ENCODE measurements at regions not wholly inside any gene's neighbourhood (a gene's known extent, or its start where the extent isn't known, plus 50 kb on each side); places are given as distances from the start of the nearest gene placed in this dataset.

DNA sequence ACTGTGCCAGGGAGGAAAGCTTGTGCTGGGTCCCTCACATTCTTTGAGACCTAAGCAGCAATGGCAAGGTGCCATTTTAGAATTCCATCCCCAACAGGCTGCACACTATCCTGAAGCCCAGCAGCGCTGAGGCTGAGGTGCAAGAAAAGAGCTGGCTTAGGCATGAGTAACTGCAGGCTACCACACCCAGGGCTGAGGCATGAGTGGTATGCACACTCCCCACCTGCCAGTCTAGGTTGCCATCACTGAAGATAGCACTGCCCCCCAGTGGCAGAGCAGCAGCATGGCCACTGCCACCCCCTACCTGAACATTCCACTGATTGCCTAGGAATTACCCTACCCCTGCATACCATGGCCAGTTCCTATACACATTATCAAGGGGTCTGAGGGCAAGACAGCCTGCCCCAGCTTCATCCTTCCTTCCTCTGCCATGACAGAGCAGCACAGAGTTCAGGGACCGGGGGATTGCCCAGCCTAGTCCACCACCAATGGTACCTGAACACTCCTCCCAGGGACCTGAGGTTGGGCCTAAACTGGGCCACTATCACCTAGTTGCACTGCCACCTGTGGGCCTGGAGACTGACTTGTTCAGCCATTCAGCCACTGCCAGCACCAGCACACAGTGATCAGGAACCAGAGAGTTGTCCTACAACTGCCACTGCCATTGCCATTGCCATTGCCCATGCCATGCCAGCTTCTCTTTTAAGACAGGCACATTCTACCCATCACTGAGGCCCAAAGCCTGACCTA lies 129.8 kb downstream of the SATB1 start:
- TF ChIP-seq, protein P1, sequence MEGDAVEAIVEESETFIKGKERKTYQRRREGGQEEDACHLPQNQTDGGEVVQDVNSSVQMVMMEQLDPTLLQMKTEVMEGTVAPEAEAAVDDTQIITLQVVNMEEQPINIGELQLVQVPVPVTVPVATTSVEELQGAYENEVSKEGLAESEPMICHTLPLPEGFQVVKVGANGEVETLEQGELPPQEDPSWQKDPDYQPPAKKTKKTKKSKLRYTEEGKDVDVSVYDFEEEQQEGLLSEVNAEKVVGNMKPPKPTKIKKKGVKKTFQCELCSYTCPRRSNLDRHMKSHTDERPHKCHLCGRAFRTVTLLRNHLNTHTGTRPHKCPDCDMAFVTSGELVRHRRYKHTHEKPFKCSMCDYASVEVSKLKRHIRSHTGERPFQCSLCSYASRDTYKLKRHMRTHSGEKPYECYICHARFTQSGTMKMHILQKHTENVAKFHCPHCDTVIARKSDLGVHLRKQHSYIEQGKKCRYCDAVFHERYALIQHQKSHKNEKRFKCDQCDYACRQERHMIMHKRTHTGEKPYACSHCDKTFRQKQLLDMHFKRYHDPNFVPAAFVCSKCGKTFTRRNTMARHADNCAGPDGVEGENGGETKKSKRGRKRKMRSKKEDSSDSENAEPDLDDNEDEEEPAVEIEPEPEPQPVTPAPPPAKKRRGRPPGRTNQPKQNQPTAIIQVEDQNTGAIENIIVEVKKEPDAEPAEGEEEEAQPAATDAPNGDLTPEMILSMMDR (conservative IDR thresholded peaks at IDR 0.05; ENCODE audit: control insufficient read depth, insufficient read depth, low read depth, low read length), result peak; percentile 64
- peak; percentile 56 for DNase-seq (ENCODE audit: low read depth)
- no peak overlapping the region for H3K4me3 ChIP-seq (ENCODE audit: control insufficient read depth, low read depth, low read length)

DNA sequence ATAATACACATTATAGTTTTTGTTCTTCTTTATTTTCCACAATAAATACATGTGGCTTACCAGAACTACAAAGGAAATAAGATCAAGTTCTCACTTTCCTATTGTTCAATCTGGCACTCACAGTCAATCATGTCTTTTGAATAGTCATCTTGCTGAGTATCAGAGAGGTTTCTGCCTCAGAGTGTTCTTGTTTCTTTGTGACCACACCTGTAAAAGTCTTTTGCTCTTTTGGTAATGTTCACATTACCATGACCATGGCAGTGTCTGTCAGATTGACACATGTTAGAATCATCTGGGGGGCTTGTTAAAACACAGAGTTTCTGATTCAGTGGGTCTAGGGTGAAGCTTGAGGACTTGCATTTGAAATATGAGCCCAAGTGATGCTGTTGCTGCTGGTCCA lies 135.0 kb downstream of the SATB1 start:
- no peak for DNase-seq (ENCODE audit: low read depth)
- TF ChIP-seq, protein P1 (conservative IDR thresholded peaks at IDR 0.05; ENCODE audit: control insufficient read depth, insufficient read depth, low read depth, low read length), result no peak
- H3K4me3 ChIP-seq (ENCODE audit: control insufficient read depth, low read depth, low read length), result no peak overlapping the region

DNA sequence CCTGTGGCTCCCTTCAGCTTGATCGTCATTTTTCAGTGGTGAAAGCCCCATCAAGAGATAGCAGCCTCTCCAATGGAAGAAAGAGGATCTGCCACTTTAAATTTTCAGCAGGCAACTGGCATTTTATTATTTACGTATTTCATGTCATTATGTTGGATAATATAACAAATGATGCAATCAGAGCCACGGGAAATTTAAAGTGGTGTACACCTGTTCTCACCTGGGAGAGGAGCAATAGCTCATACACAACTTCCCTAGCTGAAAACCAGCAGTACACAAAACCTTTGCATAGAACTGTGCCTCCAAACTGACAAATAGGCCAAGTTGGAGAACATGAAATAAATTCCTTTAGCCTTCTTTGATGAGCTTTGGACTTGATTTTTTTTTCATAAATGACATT lies 136.9 kb downstream of the SATB1 start:
- TF ChIP-seq, protein P1 (conservative IDR thresholded peaks at IDR 0.05; ENCODE audit: control insufficient read depth, insufficient read depth, low read depth, low read length), result no peak
- no peak for DNase-seq (ENCODE audit: low read depth)
- H3K4me3 ChIP-seq (ENCODE audit: control insufficient read depth, low read depth, low read length), result no peak overlapping the region

GRCh38 chr3:18284716-18285115 lies 140.4 kb downstream of the SATB1 start:
- H3K4me3 ChIP-seq (ENCODE audit: control insufficient read depth, low read depth, low read length), result no peak overlapping the region
- TF ChIP-seq, protein P1 (conservative IDR thresholded peaks at IDR 0.05; ENCODE audit: control insufficient read depth, insufficient read depth, low read depth, low read length), result no peak
- no peak for DNase-seq (ENCODE audit: low read depth)

GRCh38 chr3:18283680-18284079 lies 141.5 kb downstream of the SATB1 start:
- TF ChIP-seq, protein P1 (conservative IDR thresholded peaks at IDR 0.05; ENCODE audit: control insufficient read depth, insufficient read depth, low read depth, low read length), result no peak
- no peak for DNase-seq (ENCODE audit: low read depth)
- H3K4me3 ChIP-seq (ENCODE audit: control insufficient read depth, low read depth, low read length), result no peak overlapping the region

- H3K4me3 ChIP-seq (ENCODE audit: control insufficient read depth, low read depth, low read length), result no peak overlapping the region
- TF ChIP-seq, protein P1 (conservative IDR thresholded peaks at IDR 0.05; ENCODE audit: control insufficient read depth, insufficient read depth, low read depth, low read length), result no peak
- DNase-seq (ENCODE audit: low read depth), result no peak
Measured at GRCh38 chr3:18282507-18282906, 142.6 kb downstream of the SATB1 start.

All from fibroblast of mammary gland (primary cell).